Tibial artery (tissue), 4 donors: ENCODE measurements at regions not wholly inside any gene's neighbourhood (a gene's known extent, or its start where the extent isn't known, plus 50 kb on each side); places are given as distances from the start of the nearest gene placed in this dataset.
"Not testable (repeated sequence)": the region's sequence is repeated elsewhere in the genome, so short reads cannot be mapped to it uniquely, and the experiment has no call there.

Experiments
- DNase-seq, 2 donors: peaks; one replicate each; pipeline ENCODE4 v3.0.0-alpha.2; 2019
- H3K27ac ChIP-seq, 2 donors: fragments of 200-600 bp; sonication (generic) in 1 of 2; 1 replicate in 1 of 2; 2 replicates in 1 of 2; pipeline ENCODE4 v1.5.1; 2018 to 2019; ENCODE audit warnings: mild to moderate bottlenecking in 1 of 2
- H3K27me3 ChIP-seq, 2 donors: fragments of 200-600 bp; sonication (generic) in 1 of 2; one replicate each; pipeline versions ENCODE4 v1.5.1 to v1.6.0; 2016 to 2019
- H3K36me3 ChIP-seq, 3 donors: fragments of 200-600 bp; sonication (generic) in 2 of 3; one replicate each; pipeline ENCODE4 v1.5.1; 2016 to 2019; ENCODE audit warnings: mild to moderate bottlenecking in 2 of 3
- H3K4me1 ChIP-seq, 4 donors: fragments of 200-600 bp; sonication (generic) in 2 of 4; 1 replicate in 3 of 4; 2 replicates in 1 of 4; pipeline ENCODE4 v1.5.1; 2016 to 2019
- H3K4me3 ChIP-seq, 2 donors: fragments of 200-600 bp; sonication (generic) in 1 of 2; 1 replicate in 1 of 2; 2 replicates in 1 of 2; pipeline ENCODE4 v1.5.1; 2018 to 2019; ENCODE audit warnings: mild to moderate bottlenecking in 2 of 2
- H3K9me3 ChIP-seq, 3 donors: fragments of 200-600 bp; sonication (generic) in 1 of 3; one replicate each; pipeline ENCODE4 v1.5.1; 2016 to 2019
- intact Hi-C: fragments of 100-400 bp; cut with DNase I; formaldehyde crosslinking; loops from one replicate; pipeline ENCODE4 v1.15.0; 2023; ENCODE audit warnings: low total_unique reads
- TF ChIP-seq, protein P1 (sequence below), 2 experiments: fragments of 200-600 bp in 1 of 2; fragments of 450-650 bp in 1 of 2; IDR thresholded peaks; one replicate each; pipeline ENCODE4 v1.5.1; 2017 to 2019; ENCODE audit warnings: antibody characterized with exemption in 2 of 2, mild to moderate bottlenecking in 1 of 2, moderate library complexity in 1 of 2

DNA sequence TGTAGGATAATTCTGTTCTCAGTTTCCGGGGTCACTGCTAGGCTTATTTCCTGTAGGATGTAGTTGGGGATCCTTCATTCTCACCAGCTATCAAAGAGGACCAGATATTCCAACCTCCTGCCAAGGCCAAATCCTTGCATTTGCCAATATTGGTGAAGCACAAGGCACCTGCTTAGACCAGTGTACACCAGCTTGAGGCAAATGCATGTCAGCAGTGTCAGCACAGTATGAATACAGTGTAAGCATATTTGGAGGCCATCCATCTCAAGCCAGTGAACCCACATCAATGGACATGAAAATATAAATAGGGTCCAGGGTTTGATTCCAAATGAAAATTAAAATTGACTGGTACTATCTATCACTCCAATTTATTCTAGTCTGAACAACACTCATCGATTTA, 88.0 kb upstream of the MAPRE2 start:
- H3K4me1 ChIP-seq = peaks cover 0 to 15% (median 6%) of the 10 kb centered on the region in 4 donors
- DNase-seq = no peak
- no peak overlapping the region for H3K4me3 ChIP-seq
- intact Hi-C loops = no loop called here
- H3K9me3 ChIP-seq = no peaks in the 10 kb centered on the region
- TF ChIP-seq, protein P1, sequence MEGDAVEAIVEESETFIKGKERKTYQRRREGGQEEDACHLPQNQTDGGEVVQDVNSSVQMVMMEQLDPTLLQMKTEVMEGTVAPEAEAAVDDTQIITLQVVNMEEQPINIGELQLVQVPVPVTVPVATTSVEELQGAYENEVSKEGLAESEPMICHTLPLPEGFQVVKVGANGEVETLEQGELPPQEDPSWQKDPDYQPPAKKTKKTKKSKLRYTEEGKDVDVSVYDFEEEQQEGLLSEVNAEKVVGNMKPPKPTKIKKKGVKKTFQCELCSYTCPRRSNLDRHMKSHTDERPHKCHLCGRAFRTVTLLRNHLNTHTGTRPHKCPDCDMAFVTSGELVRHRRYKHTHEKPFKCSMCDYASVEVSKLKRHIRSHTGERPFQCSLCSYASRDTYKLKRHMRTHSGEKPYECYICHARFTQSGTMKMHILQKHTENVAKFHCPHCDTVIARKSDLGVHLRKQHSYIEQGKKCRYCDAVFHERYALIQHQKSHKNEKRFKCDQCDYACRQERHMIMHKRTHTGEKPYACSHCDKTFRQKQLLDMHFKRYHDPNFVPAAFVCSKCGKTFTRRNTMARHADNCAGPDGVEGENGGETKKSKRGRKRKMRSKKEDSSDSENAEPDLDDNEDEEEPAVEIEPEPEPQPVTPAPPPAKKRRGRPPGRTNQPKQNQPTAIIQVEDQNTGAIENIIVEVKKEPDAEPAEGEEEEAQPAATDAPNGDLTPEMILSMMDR (IDR thresholded peaks at IDR 0.05) = no peak
- H3K27me3 ChIP-seq = no peaks in the 10 kb centered on the region
- no peak overlapping the region for H3K27ac ChIP-seq
- no peaks in the 10 kb centered on the region for H3K36me3 ChIP-seq

DNA sequence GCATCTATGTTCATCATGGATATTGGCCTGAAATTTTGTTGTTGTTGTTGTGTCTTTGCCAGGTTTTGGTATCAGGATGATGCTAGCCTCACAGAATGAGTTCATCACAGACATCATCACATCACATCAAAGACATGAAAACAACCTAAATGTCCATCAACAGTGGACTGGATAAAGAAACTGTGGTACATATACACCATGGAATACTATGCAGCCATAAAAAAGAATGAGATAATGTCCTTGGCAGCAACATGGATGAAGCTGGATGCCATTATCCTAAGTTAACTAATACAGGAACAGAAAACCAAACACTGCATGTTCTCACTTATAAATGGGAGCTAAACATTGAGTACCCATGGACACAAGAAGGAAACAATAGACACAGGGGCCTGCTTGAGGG, 85.7 kb upstream of the MAPRE2 start:
- H3K4me3 ChIP-seq, H3K9me3 ChIP-seq, DNase-seq, H3K36me3 ChIP-seq, H3K27me3 ChIP-seq, H3K27ac ChIP-seq, intact Hi-C loops: not testable (repeated sequence)
- H3K4me1 ChIP-seq = peaks cover 0 to 15% (median 6%) of the 10 kb centered on the region in 4 donors

DNA sequence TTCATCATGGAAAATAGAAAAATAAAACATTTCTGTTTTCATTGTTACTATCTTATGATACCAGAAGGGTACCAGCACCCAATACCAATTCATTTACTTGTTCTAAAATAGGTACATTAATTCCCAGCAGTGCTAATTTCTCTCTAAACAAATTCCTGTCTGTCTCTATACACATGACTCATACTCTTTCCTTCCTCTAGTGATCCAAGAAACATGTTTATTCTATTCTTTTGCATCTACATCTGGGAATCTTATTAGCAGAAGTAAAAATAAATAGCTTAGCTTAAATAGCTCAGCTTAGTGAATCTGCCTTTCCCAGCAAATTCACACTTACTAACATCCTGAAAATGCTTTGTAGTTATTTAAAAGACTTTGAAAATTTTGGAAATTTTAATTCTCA, 84.5 kb upstream of the MAPRE2 start:
- H3K4me3 ChIP-seq = no peak overlapping the region
- no peaks in the 10 kb centered on the region for H3K9me3 ChIP-seq
- no peaks in the 10 kb centered on the region for H3K36me3 ChIP-seq
- intact Hi-C loops = no loop called here
- TF ChIP-seq, protein P1 (IDR thresholded peaks at IDR 0.05) = no peak
- DNase-seq = no peak
- H3K27me3 ChIP-seq = no peaks in the 10 kb centered on the region
- no peak overlapping the region for H3K27ac ChIP-seq
- peaks cover 0 to 15% (median 6%) of the 10 kb centered on the region in 4 donors for H3K4me1 ChIP-seq

DNA sequence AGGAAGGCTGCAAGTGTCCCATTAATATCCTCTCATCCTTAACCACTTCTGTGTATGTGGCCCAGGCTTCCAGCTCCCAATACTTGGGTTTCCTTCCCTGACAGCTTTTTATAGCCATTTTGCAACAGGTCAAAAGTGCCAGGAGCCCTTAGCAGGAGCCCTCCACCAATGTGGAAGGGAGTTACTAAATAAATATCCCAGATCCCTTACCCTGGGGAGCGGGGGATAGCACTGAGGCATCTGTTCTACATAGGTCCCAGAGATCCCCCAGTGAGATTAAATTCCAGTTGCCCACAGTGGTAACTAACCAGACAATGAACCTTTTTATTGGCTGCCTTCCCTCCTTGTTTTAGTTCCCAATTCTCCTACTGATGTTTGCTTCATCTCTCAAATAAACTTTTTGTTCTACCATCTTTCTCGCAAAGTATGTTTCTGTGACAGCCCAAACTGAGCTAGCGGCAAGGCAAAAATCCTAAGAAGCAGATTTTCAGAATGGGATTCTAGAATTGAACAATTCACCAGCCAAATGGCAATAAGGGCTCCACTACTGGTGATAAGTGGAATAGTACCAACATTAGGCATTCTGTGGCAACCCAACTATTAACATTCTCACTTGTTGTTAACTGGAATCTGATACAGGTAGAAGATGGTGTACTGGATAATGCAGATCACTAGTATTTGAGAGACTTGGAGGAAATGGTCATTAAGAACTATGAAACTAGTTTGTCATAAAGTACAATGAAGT, 83.9 kb upstream of the MAPRE2 start:
- H3K27me3 ChIP-seq = no peaks in the 10 kb centered on the region
- peaks cover 0 to 15% (median 6%) of the 10 kb centered on the region in 4 donors for H3K4me1 ChIP-seq
- no peak overlapping the region for H3K27ac ChIP-seq
- no peaks in the 10 kb centered on the region for H3K36me3 ChIP-seq
- TF ChIP-seq, protein P1 (IDR thresholded peaks at IDR 0.05) = no peak
- no peak overlapping the region for H3K4me3 ChIP-seq
- intact Hi-C loops = no loop called here
- DNase-seq = no peak
- H3K9me3 ChIP-seq = no peaks in the 10 kb centered on the region

DNA sequence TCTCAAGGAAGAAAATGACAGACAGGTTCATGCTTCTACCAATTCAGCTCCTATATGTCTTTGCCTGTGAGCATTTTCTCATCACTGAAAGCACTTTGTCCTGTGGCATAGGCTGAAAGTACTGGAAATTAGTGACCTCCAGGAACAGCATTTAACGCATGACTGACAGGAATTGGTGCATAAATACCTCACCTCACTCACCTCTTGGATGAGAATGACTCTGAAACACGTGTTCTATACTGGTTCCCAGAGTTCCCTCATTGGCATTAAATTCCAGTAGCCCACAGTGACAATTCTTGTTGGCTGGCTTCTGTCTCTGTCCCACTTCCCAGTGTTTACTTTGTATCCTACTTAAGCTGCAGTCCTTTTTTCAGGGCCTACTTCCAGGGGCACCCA, 83.4 kb upstream of the MAPRE2 start:
- intact Hi-C loops = no loop called here
- Histone ChIP-seq H3K4me1 (peaks cover 0 to 15% (median 6%) of the 10 kb centered on the region in 4 donors), H3K4me3 (no peak overlapping the region), H3K27me3 (no peaks in the 10 kb centered on the region), H3K36me3 (no peaks in the 10 kb centered on the region), H3K27ac (no peak overlapping the region), H3K9me3 (no peaks in the 10 kb centered on the region)
- no peak for DNase-seq
- TF ChIP-seq, protein P1 (IDR thresholded peaks at IDR 0.05) = no peak

DNA sequence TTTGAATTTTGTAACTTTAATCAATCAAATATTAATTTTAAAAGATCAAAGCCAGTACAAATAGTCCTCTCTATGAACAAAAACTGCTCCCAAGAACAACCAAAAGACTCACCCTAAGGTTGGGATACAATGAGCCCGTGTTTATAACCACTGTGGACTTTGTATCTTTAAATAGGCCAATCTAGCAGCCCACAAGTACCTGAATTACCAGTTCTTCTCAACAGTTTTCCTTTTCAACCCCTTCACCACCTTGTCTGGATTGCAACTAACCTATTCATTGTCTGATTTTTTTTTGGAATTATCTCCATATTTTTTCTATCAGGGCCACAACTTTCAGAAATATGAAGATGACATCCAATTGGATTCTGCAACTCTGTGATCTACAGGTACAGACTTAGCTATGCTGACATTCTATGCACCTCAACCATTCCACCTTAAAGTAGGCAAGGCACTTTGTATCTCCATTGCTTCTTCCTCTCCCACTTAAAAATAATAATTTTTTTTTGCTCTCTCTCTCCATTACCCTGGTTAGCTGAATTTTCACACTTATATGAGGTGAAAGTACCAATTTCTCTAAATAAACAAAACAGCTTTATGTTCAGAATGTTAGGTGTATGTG, 81.9 kb upstream of the MAPRE2 start:
- H3K4me3 ChIP-seq = no peak overlapping the region
- TF ChIP-seq, protein P1 (IDR thresholded peaks at IDR 0.05) = no peak
- intact Hi-C loops = no loop called here
- H3K9me3 ChIP-seq = no peaks in the 10 kb centered on the region
- DNase-seq = no peak
- no peak overlapping the region for H3K27ac ChIP-seq
- H3K4me1 ChIP-seq = peaks cover 0 to 15% (median 6%) of the 10 kb centered on the region in 4 donors
- no peaks in the 10 kb centered on the region for H3K27me3 ChIP-seq
- no peaks in the 10 kb centered on the region for H3K36me3 ChIP-seq
